Smooth muscle cell (in vitro differentiated cells): ENCODE measurements at regions not wholly inside any gene's neighbourhood (a gene's known extent, or its start where the extent isn't known, plus 50 kb on each side); places are given as distances from the start of the nearest gene placed in this dataset.

Source experiments
- DNase-seq: peaks from one replicate; lab custom pipeline; 2025; ENCODE audit not compliant: unreplicated experiment; lab: John Stamatoyannopoulos, UW
- H2AFZ ChIP-seq: fragments of 200-600 bp; sonication (generic); 2 replicates; pipeline ENCODE4 v1.6.0; 2016; ENCODE audit warnings: antibody characterized with exemption, low read depth, mild to moderate bottlenecking
- H3F3A ChIP-seq: fragments of 200-600 bp; sonication (generic); 2 replicates; pipeline ENCODE4 v1.6.0; 2017; ENCODE audit warnings: antibody characterized with exemption, low read depth
- H3K27ac ChIP-seq: fragments of 200-600 bp; sonication (generic); 2 replicates; pipeline ENCODE4 v1.5.1; 2016; ENCODE audit warnings: low read depth, mild to moderate bottlenecking
- H3K27me3 ChIP-seq: fragments of 200-600 bp; sonication (generic); 2 replicates; pipeline ENCODE4 v1.6.1; 2016; ENCODE audit warnings: low read depth, mild to moderate bottlenecking
- H3K36me3 ChIP-seq: fragments of 200-600 bp; sonication (generic); 2 replicates; pipeline ENCODE4 v1.5.1; 2016; ENCODE audit warnings: low read depth
- H3K4me1 ChIP-seq: fragments of 200-600 bp; sonication (generic); 2 replicates; pipeline ENCODE4 v1.5.1; 2016; ENCODE audit warnings: low read depth
- H3K4me2 ChIP-seq: fragments of 200-600 bp; sonication (generic); 2 replicates; pipeline ENCODE4 v1.6.0; 2016; ENCODE audit warnings: mild to moderate bottlenecking
- H3K4me3 ChIP-seq: fragments of 200-600 bp; sonication (generic); 2 replicates; pipeline ENCODE4 v1.5.1; 2016; ENCODE audit warnings: mild to moderate bottlenecking
- H3K79me2 ChIP-seq: fragments of 200-600 bp; sonication (generic); 2 replicates; pipeline ENCODE4 v1.6.0; 2016; ENCODE audit warnings: low read depth, mild to moderate bottlenecking
- H3K9ac ChIP-seq: fragments of 200-600 bp; sonication (generic); 2 replicates; pipeline ENCODE4 v1.6.0; 2016; ENCODE audit warnings: low read depth
- H3K9me3 ChIP-seq: fragments of 200-600 bp; sonication (generic); replicated peaks from 2 replicates; pipeline ENCODE4 v1.5.1; 2016; ENCODE audit warnings: low read depth
- H4K20me1 ChIP-seq: fragments of 200-600 bp; sonication (generic); 2 replicates; pipeline ENCODE4 v1.6.0; 2016; ENCODE audit warnings: low read depth
- WGBS: methylation state at CpG from one replicate; pipeline ENCODE4 v1.1.7; 2016; ENCODE audit warnings: low lambda C conversion rate; 5-methylcytosine and 5-hydroxymethylcytosine counted together
- TF ChIP-seq, protein P1 (sequence below): fragments of 200-600 bp; sonication (generic); IDR thresholded peaks from 2 replicates; pipeline ENCODE4 v1.5.1; 2017; ENCODE audit warnings: borderline replicate concordance, mild to moderate bottlenecking, antibody characterized with exemption; ENCODE audit not compliant: insufficient read depth, poor library complexity, severe bottlenecking

DNA sequence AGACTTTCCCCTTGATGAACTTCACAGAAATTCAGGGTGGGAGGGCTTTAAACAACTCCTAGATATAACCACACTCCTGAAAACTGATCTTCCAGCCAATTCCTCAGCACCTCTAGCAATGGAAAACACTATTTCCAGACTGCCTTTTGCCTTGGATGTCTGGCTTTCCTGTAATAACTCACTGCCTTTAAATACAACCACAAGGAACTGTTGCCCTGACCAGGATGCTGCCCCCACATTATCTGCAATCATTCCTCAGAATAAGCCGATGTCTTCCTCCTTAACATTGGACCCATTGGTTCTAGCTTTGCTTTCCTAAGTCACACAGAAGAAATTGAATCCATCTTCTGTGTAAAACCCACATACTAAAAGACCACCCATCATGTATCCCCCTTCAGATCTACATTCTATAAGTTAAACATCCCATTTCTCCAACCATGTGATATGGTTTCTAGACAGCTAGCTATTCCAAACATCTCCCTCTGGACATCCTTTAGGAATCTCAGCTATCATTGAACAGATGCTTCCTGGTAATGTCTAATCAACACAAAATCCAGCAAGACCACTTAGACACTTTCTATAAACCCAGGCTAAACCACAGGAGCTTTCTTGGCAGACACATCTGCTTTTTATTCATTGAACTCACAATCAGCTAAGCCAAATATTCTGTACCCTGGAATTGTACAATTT, 95.9 kb upstream of the KCNQ5 start:
- Histone ChIP-seq H3K4me1 (peaks cover 3% of the 10 kb centered on the region), H4K20me1 (no peaks in the 10 kb centered on the region), H3K27me3 (no peaks in the 10 kb centered on the region), H3F3A (no peaks in the 10 kb centered on the region), H2AFZ (no peak overlapping the region), H3K27ac (peak overlapping the region; percentile 41), H3K9ac (no peak overlapping the region), H3K4me2 (peak overlapping the region; percentile 41), H3K36me3 (no peaks in the 10 kb centered on the region), H3K4me3 (no peak overlapping the region), H3K79me2 (no peaks in the 10 kb centered on the region), H3K9me3 (no peaks in the 10 kb centered on the region)
- 29% methylated on average over 1 of the region's 1 CpG for WGBS
- DNase-seq = no peak
- TF ChIP-seq, protein P1, sequence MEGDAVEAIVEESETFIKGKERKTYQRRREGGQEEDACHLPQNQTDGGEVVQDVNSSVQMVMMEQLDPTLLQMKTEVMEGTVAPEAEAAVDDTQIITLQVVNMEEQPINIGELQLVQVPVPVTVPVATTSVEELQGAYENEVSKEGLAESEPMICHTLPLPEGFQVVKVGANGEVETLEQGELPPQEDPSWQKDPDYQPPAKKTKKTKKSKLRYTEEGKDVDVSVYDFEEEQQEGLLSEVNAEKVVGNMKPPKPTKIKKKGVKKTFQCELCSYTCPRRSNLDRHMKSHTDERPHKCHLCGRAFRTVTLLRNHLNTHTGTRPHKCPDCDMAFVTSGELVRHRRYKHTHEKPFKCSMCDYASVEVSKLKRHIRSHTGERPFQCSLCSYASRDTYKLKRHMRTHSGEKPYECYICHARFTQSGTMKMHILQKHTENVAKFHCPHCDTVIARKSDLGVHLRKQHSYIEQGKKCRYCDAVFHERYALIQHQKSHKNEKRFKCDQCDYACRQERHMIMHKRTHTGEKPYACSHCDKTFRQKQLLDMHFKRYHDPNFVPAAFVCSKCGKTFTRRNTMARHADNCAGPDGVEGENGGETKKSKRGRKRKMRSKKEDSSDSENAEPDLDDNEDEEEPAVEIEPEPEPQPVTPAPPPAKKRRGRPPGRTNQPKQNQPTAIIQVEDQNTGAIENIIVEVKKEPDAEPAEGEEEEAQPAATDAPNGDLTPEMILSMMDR = no peak

DNA sequence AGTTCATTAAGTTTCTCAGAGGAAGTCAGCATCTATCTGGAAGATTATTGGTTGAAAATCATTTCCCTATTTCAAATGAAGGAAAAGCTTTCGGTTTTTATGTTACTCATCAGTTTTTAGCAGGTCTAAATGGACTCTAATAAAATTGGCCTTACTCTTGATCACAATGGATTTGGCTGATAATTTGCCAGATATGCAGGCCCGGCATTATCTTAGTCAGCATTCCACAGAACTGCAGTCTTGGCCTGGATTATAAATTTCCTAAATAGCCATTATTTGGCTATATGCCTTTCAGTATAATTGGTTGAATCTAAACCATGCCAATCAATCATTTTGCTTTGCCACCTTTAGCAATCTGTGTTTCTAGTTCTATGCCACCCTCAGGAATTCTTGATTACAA, 91.7 kb upstream of the KCNQ5 start:
- no peak for DNase-seq
- Histone ChIP-seq H3K9me3 (no peaks in the 10 kb centered on the region), H4K20me1 (no peaks in the 10 kb centered on the region), H3K4me2 (no peak overlapping the region), H3K27ac (no peak overlapping the region), H3K4me3 (no peak overlapping the region), H3K36me3 (no peaks in the 10 kb centered on the region), H3K9ac (no peak overlapping the region), H3K79me2 (no peaks in the 10 kb centered on the region), H2AFZ (no peak overlapping the region), H3K4me1 (peaks cover 3% of the 10 kb centered on the region), H3K27me3 (no peaks in the 10 kb centered on the region), H3F3A (no peaks in the 10 kb centered on the region)
- WGBS = 61% methylated on average over 2 of the region's 2 CpGs
- TF ChIP-seq, protein P1 = no peak

DNA sequence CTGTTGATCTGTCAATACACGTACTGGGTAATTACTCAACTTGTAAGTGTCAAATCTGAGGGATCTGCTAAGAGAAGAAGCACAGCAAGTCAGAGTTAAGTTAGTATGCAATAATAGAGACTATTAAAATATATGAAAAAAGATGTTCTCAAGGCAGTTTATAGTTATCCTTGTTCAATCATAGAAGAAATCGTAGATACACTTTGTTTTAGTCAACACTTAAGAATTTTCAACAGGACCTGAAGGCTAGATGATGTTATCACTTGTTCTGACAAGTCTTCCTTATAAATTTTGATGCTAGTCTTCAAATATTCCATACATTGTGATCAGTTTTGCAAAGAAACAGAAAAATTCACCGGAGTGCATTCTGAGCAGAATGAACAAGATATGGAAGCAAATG, 91.1 kb upstream of the KCNQ5 start:
- Histone ChIP-seq H3F3A (no peaks in the 10 kb centered on the region), H3K4me3 (no peak overlapping the region), H4K20me1 (no peaks in the 10 kb centered on the region), H3K27ac (no peak overlapping the region), H3K4me2 (no peak overlapping the region), H3K9me3 (no peaks in the 10 kb centered on the region), H3K79me2 (no peaks in the 10 kb centered on the region), H2AFZ (no peak overlapping the region), H3K9ac (no peak overlapping the region), H3K27me3 (no peaks in the 10 kb centered on the region), H3K36me3 (no peaks in the 10 kb centered on the region), H3K4me1 (no peaks in the 10 kb centered on the region)
- WGBS = 88% methylated on average over 3 of the region's 3 CpGs
- DNase-seq = no peak
- TF ChIP-seq, protein P1 = no peak

DNA sequence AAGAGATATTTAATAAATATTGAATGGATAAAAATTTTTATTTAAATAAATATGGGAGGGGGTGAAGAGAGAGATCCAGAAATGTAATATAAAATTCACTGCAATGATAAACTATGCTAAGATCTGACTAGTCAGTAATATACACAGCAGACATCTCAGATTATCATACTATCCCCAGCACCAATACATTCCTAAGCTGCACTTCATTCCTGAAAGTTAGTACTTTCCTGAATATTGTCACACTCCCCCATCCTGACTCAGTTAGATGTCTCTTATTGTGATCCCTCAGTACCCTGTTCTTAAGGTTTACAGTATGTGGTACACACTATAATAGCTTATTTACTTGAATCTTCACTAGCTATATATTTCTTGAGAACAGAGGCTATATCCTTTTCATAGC, 88.3 kb upstream of the KCNQ5 start:
- H3K36me3 ChIP-seq = no peaks in the 10 kb centered on the region
- no peak overlapping the region for H3K4me2 ChIP-seq
- H3K27ac ChIP-seq = no peak overlapping the region
- H3K79me2 ChIP-seq = no peaks in the 10 kb centered on the region
- H3K4me3 ChIP-seq = no peak overlapping the region
- no peak for DNase-seq
- H3K27me3 ChIP-seq = no peaks in the 10 kb centered on the region
- H3K9me3 ChIP-seq = no peaks in the 10 kb centered on the region
- H4K20me1 ChIP-seq = no peaks in the 10 kb centered on the region
- H3F3A ChIP-seq = no peaks in the 10 kb centered on the region
- H3K4me1 ChIP-seq = no peaks in the 10 kb centered on the region
- H2AFZ ChIP-seq = no peak overlapping the region
- TF ChIP-seq, protein P1 = no peak
- H3K9ac ChIP-seq = no peak overlapping the region
